AG09309 (cell line): ENCODE measurements at regions not wholly inside any gene's neighbourhood (a gene's known extent, or its start where the extent isn't known, plus 50 kb on each side); places are given as distances from the start of the nearest gene placed in this dataset.
A peak's percentile ranks its signal among the peaks of the same experiment; 100 is the strongest.

Experiments used
- DNase-seq: peaks from one replicate; pipeline ENCODE4 v3.0.0-alpha.2; 2010; ENCODE audit warnings: low read depth
- H3K4me3 ChIP-seq: 2 replicates; pipeline ENCODE4 v1.5.1; 2011; ENCODE audit warnings: mild to moderate bottlenecking, low read depth, low read length, moderate library complexity; ENCODE audit not compliant: control insufficient read depth
- TF ChIP-seq, protein P1 (sequence below): IDR thresholded peaks from 2 replicates; pipeline ENCODE4 v1.5.1; 2011; ENCODE audit warnings: mild to moderate bottlenecking, low read depth, low read length, inconsistent platforms; ENCODE audit not compliant: insufficient read depth, control insufficient read depth; ENCODE audit errors: missing control alignments

- TF ChIP-seq, protein P1, sequence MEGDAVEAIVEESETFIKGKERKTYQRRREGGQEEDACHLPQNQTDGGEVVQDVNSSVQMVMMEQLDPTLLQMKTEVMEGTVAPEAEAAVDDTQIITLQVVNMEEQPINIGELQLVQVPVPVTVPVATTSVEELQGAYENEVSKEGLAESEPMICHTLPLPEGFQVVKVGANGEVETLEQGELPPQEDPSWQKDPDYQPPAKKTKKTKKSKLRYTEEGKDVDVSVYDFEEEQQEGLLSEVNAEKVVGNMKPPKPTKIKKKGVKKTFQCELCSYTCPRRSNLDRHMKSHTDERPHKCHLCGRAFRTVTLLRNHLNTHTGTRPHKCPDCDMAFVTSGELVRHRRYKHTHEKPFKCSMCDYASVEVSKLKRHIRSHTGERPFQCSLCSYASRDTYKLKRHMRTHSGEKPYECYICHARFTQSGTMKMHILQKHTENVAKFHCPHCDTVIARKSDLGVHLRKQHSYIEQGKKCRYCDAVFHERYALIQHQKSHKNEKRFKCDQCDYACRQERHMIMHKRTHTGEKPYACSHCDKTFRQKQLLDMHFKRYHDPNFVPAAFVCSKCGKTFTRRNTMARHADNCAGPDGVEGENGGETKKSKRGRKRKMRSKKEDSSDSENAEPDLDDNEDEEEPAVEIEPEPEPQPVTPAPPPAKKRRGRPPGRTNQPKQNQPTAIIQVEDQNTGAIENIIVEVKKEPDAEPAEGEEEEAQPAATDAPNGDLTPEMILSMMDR, result no peak
- H3K4me3 ChIP-seq, result no peak overlapping the region
- DNase-seq, result no peak
Observed at GRCh38 chr16:47781673-47782072, 320.5 kb downstream of the PHKB start.

DNA sequence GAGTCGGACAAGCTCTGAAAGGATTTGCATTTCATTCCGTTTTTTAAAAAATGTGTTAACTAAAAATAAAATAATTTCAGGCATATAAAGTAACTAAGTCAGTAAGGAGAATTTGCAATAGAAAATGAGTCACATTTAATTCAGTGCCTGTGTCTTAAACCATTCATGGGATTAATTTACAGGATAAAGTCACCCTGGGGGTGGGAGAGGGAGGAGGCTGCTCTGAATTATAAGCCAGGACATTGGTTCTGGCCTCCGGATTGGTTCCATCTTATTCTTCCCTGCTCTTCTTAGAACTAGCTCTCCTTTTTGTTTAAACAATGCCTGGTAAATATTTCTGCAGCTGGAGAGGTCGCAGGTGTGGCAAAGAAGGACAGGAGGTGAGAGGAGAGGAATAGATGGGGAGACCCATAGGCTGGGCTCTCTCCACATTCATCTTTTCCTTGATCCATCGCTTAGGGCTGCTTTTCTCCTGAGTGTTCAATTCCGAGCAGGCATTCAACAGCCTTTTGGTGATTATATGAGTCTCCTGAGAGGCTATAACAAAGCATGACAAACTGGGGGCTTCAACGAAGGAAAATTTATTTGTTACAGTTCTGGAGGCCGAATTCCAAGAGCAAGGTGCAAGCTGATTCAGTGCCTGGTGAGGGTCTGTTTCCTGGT is 319.2 kb downstream of the PHKB start:
- no peak overlapping the region for H3K4me3 ChIP-seq
- no peak for DNase-seq
- TF ChIP-seq, protein P1, result no peak

GRCh38 chr16:47779201-47780016 is 318.3 kb downstream of the PHKB start:
- peak overlapping the region; percentile 9 for H3K4me3 ChIP-seq
- no peak for DNase-seq
- TF ChIP-seq, protein P1, result no peak

GRCh38 chr16:47778106-47778801 is 317.1 kb downstream of the PHKB start:
- DNase-seq, result no peak
- TF ChIP-seq, protein P1, result no peak
- no peak overlapping the region for H3K4me3 ChIP-seq

DNA sequence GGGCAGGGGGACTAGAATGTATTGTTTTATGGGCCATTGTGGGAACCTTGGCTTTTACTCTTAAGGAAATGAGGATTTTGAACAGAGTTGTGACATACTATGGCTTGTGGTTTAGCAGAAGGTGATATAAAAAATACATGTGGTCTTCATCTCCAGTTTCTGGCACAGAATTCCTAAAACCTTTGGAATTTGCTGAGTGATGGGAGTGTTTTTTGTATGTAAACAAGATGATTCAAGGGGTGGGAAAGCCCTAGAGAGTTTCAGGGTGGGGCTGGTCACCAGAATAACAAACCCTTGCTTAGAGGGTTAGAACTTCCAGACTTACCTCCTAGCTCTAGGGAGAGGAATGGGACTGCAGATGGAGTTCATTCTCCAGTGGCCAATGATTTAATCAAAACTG is 316.1 kb downstream of the PHKB start:
- no peak overlapping the region for H3K4me3 ChIP-seq
- no peak for DNase-seq
- TF ChIP-seq, protein P1, result no peak

DNA sequence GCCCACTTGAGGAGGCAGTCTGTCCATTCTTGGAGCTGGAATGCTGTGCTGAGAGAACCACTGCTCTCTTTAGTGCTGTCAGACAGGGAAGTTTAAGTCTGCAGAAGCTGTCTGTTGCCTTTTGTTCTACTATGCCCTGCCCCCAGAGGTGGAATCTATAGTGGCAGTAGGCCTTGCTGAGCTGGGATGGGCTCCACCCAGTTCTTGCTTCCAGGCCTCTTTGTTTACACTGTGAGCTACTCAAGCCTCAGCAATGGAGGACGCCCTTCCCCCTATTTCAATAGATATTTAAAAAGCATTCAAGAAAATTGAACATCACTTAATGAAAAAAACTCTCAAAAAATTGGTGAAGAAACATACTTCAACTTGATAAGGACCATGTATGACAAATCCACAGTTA is 313.5 kb downstream of the PHKB start:
- DNase-seq, result no peak

More for the DNA sequence above, 313.5 kb downstream of the PHKB start:
- H3K4me3 ChIP-seq, result no peak overlapping the region
- TF ChIP-seq, protein P1, result no peak
